GM23248 (cell line): ENCODE measurements at regions not wholly inside any gene's neighbourhood (a gene's known extent, or its start where the extent isn't known, plus 50 kb on each side); places are given as distances from the start of the nearest gene placed in this dataset.
A peak's percentile ranks its signal among the peaks of the same experiment; 100 is the strongest.

Experiments used
- DNase-seq: peaks from one replicate; pipeline ENCODE4 v3.0.0-alpha.2; 2015
- H2AFZ ChIP-seq: fragments of 200-600 bp; sonication (generic); 2 replicates; pipeline ENCODE4 v1.6.1; 2016; ENCODE audit warnings: antibody characterized with exemption
- H3F3A ChIP-seq: fragments of 200-600 bp; sonication (generic); 2 replicates; pipeline ENCODE4 v1.6.1; 2016; ENCODE audit warnings: mild to moderate bottlenecking, antibody characterized with exemption, mixed run types; ENCODE audit not compliant: insufficient read depth
- H3K27ac ChIP-seq: fragments of 200-600 bp; sonication (generic); 2 replicates; pipeline ENCODE4 v1.5.1; 2016; ENCODE audit warnings: mild to moderate bottlenecking
- H3K27me3 ChIP-seq: fragments of 200-600 bp; sonication (generic); replicated peaks from 2 replicates; pipeline ENCODE4 v1.6.1; 2016; ENCODE audit warnings: mild to moderate bottlenecking; ENCODE audit not compliant: insufficient read depth
- H3K36me3 ChIP-seq: fragments of 200-600 bp; sonication (generic); 2 replicates; pipeline ENCODE4 v1.6.1; 2016; ENCODE audit warnings: low read depth, mild to moderate bottlenecking
- H3K4me1 ChIP-seq: fragments of 200-600 bp; sonication (generic); 2 replicates; pipeline ENCODE4 v1.6.1; 2016; ENCODE audit warnings: mild to moderate bottlenecking; ENCODE audit not compliant: insufficient read depth
- H3K4me2 ChIP-seq: fragments of 200-600 bp; sonication (generic); one replicate; pipeline ENCODE4 v1.6.1; 2016; ENCODE audit warnings: mild to moderate bottlenecking; ENCODE audit not compliant: unreplicated experiment
- H3K4me3 ChIP-seq: fragments of 200-600 bp; sonication (generic); 2 replicates; pipeline ENCODE4 v1.5.1; 2016; ENCODE audit warnings: mild to moderate bottlenecking
- H3K79me2 ChIP-seq: fragments of 200-600 bp; sonication (generic); 2 replicates; pipeline ENCODE4 v1.6.1; 2016; ENCODE audit warnings: mild to moderate bottlenecking; ENCODE audit not compliant: insufficient read depth
- H3K9ac ChIP-seq: fragments of 200-600 bp; sonication (generic); 2 replicates; pipeline ENCODE4 v1.6.1; 2016; ENCODE audit warnings: mild to moderate bottlenecking
- H3K9me2 ChIP-seq: fragments of 200-600 bp; sonication (generic); 2 replicates; pipeline ENCODE4 v1.6.1; 2016; ENCODE audit warnings: mixed run types, mild to moderate bottlenecking, moderate library complexity; ENCODE audit not compliant: insufficient read depth
- H3K9me3 ChIP-seq: fragments of 200-600 bp; sonication (generic); one replicate; pipeline ENCODE4 v1.6.1; 2017; ENCODE audit warnings: low read depth
- H4K20me1 ChIP-seq: fragments of 200-600 bp; sonication (generic); 2 replicates; pipeline ENCODE4 v1.6.0; 2016; ENCODE audit not compliant: insufficient read depth
- EZH2 ChIP-seq: fragments of 200-600 bp; sonication (generic); IDR thresholded peaks from 2 replicates; pipeline ENCODE4 v1.6.1; 2018; ENCODE audit warnings: antibody characterized with exemption, mild to moderate bottlenecking; ENCODE audit not compliant: insufficient read depth, poor library complexity, severe bottlenecking
- EZH2phosphoT487 ChIP-seq: fragments of 200-600 bp; sonication (generic); IDR thresholded peaks from 2 replicates; pipeline ENCODE4 v1.6.1; 2018; ENCODE audit warnings: antibody characterized with exemption, moderate library complexity, mild to moderate bottlenecking, low read depth; ENCODE audit not compliant: insufficient read depth
- WGBS, 2 experiments: methylation state at CpG; one replicate each; pipeline ENCODE4 v1.1.6; 2015 to 2017; ENCODE audit warnings: low lambda C conversion rate in 2 of 2, low coverage in 1 of 2; ENCODE audit errors: missing lambda C conversion rate in 2 of 2; 5-methylcytosine and 5-hydroxymethylcytosine counted together
- in situ Hi-C: fragments of 300-500 bp; cut with MboI; formaldehyde crosslinking; loops from 2 replicates; pipeline ENCODE4 v1.15.0; 2020

- H3K4me1 ChIP-seq, result peaks cover 21% of the 10 kb centered on the region
- H3K9ac ChIP-seq, result no peak overlapping the region
- peaks cover 12% of the 10 kb centered on the region; the same call in 1 of the 2 replicates for H3F3A ChIP-seq
- no peak for DNase-seq
- H3K4me2 ChIP-seq, result no peak overlapping the region
- no peaks in the 10 kb centered on the region for H4K20me1 ChIP-seq
- no peak overlapping the region for H3K27ac ChIP-seq
- H2AFZ ChIP-seq, result no peak overlapping the region
- H3K4me3 ChIP-seq, result no peak overlapping the region
- H3K9me2 ChIP-seq, result no peaks in the 10 kb centered on the region
- H3K79me2 ChIP-seq, result no peaks in the 10 kb centered on the region
- H3K27me3 ChIP-seq, result no peaks in the 10 kb centered on the region
- in situ Hi-C loops, result no loop called here
- no peaks in the 10 kb centered on the region for H3K9me3 ChIP-seq
- 96 to 100% methylated on average over 2 of the region's 2 CpGs for WGBS, 2 experiments
- TF ChIP-seq EZH2phosphoT487, result no peak
- TF ChIP-seq EZH2, result no peak
- no peaks in the 10 kb centered on the region for H3K36me3 ChIP-seq
Measured at GRCh38 chr4:20041839-20042407, 209.8 kb upstream of the SLIT2 start.

GRCh38 chr4:20037745-20038144 lies 214.0 kb upstream of the SLIT2 start:
- Histone ChIP-seq H3K4me2 (no peak overlapping the region), H3K79me2 (no peaks in the 10 kb centered on the region), H3K9ac (no peak overlapping the region), H4K20me1 (no peaks in the 10 kb centered on the region), H3K27ac (no peak overlapping the region), H2AFZ (no peak overlapping the region; the same call in 1 of the 2 replicates), H3K9me3 (no peaks in the 10 kb centered on the region), H3K27me3 (no peaks in the 10 kb centered on the region), H3K4me1 (no peaks in the 10 kb centered on the region), H3K36me3 (no peaks in the 10 kb centered on the region), H3K4me3 (no peak overlapping the region), H3F3A (no peaks in the 10 kb centered on the region), H3K9me2 (no peaks in the 10 kb centered on the region)
- in situ Hi-C loops, result no loop called here
- no peak for DNase-seq
- WGBS, 2 experiments, result 84% methylated on average over 3 of the region's 3 CpGs
- TF ChIP-seq EZH2phosphoT487, result no peak
- TF ChIP-seq EZH2, result no peak

- Histone ChIP-seq H3K9me2 (no peaks in the 10 kb centered on the region), H2AFZ (no peak overlapping the region), H3K9me3 (no peaks in the 10 kb centered on the region), H3K27ac (no peak overlapping the region), H3K27me3 (no peaks in the 10 kb centered on the region), H3K4me3 (no peak overlapping the region), H3F3A (peaks cover 19% of the 10 kb centered on the region), H3K9ac (no peak overlapping the region), H3K36me3 (no peaks in the 10 kb centered on the region), H3K4me1 (peaks cover 38% of the 10 kb centered on the region), H3K79me2 (no peaks in the 10 kb centered on the region), H3K4me2 (no peak overlapping the region), H4K20me1 (no peaks in the 10 kb centered on the region)
- DNase-seq, result no peak
- no peak for TF ChIP-seq EZH2
- no peak for TF ChIP-seq EZH2phosphoT487
- in situ Hi-C loops, result no loop called here
Measured at GRCh38 chr4:20030108-20030507, 221.6 kb upstream of the SLIT2 start.

- Histone ChIP-seq H3K9me3 (no peaks in the 10 kb centered on the region), H3K9me2 (no peaks in the 10 kb centered on the region), H3K36me3 (no peaks in the 10 kb centered on the region), H3K4me1 (peaks cover 38% of the 10 kb centered on the region), H3K27ac (0 out of 2 replicates have a peak overlapping the region, but pooled peaks have one; percentile 9), H3K27me3 (no peaks in the 10 kb centered on the region), H3K4me3 (no peak overlapping the region), H3K79me2 (no peaks in the 10 kb centered on the region), H3K9ac (no peak overlapping the region), H4K20me1 (no peaks in the 10 kb centered on the region), H2AFZ (0 out of 2 replicates have a peak overlapping the region, but pooled peaks have one; percentile 28), H3F3A (peaks cover 19% of the 10 kb centered on the region), H3K4me2 (peak overlapping the region; percentile 36)
- peak; percentile 74 for DNase-seq
- in situ Hi-C loops, result no loop called here
- WGBS, 2 experiments, result 59 to 64% methylated on average over 4 of the region's 4 CpGs
- TF ChIP-seq EZH2 (no peak), EZH2phosphoT487 (no peak)
Measured at GRCh38 chr4:20028645-20029044, 223.1 kb upstream of the SLIT2 start.
